GM06990 (cell line): ENCODE measurements at regions not wholly inside any gene's neighbourhood (a gene's known extent, or its start where the extent isn't known, plus 50 kb on each side); places are given as distances from the start of the nearest gene placed in this dataset.

ENCODE experiments used
- DNase-seq: peaks from one replicate; pipeline ENCODE4 v3.0.0-alpha.2; 2011; ENCODE audit not compliant: insufficient read length; ENCODE audit errors: extremely low read depth
- H3K27me3 ChIP-seq: replicated peaks from 2 replicates; pipeline ENCODE4 v1.6.0; 2011; ENCODE audit warnings: low read length; ENCODE audit not compliant: control insufficient read depth, insufficient read depth
- H3K36me3 ChIP-seq: 2 replicates; pipeline ENCODE4 v1.5.1; 2011; ENCODE audit warnings: low read length; ENCODE audit not compliant: control insufficient read depth, insufficient read depth
- H3K4me3 ChIP-seq: replicated peaks from 2 replicates; pipeline ENCODE4 v1.5.1; 2011; ENCODE audit warnings: low read depth, mild to moderate bottlenecking, control low read depth, low read length
- TF ChIP-seq, protein P1 (sequence below): IDR thresholded peaks from 2 replicates; pipeline ENCODE4 v1.5.1; 2011; ENCODE audit warnings: low read length, control low read depth, mild to moderate bottlenecking, inconsistent platforms; ENCODE audit not compliant: insufficient read depth, poor library complexity, severe bottlenecking

GRCh38 chr2:78408795-78409118, 616.7 kb upstream of the REG3G start:
- TF ChIP-seq, protein P1, sequence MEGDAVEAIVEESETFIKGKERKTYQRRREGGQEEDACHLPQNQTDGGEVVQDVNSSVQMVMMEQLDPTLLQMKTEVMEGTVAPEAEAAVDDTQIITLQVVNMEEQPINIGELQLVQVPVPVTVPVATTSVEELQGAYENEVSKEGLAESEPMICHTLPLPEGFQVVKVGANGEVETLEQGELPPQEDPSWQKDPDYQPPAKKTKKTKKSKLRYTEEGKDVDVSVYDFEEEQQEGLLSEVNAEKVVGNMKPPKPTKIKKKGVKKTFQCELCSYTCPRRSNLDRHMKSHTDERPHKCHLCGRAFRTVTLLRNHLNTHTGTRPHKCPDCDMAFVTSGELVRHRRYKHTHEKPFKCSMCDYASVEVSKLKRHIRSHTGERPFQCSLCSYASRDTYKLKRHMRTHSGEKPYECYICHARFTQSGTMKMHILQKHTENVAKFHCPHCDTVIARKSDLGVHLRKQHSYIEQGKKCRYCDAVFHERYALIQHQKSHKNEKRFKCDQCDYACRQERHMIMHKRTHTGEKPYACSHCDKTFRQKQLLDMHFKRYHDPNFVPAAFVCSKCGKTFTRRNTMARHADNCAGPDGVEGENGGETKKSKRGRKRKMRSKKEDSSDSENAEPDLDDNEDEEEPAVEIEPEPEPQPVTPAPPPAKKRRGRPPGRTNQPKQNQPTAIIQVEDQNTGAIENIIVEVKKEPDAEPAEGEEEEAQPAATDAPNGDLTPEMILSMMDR, result no peak
- Histone ChIP-seq H3K36me3 (no peaks in the 10 kb centered on the region), H3K4me3 (no peak overlapping the region), H3K27me3 (no peaks in the 10 kb centered on the region)
- no peak for DNase-seq

DNA sequence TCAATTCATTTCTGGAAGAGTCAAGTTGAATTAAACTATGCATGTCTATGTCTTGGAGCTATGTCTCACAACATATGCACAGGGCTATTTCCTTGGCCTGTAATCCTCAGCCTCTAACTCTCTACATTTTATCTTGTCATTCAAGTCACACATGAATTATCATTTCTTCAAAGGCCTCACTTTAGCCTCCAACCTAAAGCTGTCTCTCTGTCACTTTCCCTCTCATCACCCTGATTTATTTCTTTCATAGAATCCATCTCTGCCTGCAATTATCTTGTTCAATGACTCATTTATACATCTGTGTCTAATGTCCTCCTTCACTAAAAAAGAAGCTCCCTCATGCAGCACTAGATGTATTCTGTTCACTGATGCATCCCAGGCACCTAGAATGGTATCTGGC, 614.2 kb upstream of the REG3G start:
- DNase-seq, result no peak
- TF ChIP-seq, protein P1, result no peak
- H3K27me3 ChIP-seq, result no peaks in the 10 kb centered on the region
- H3K4me3 ChIP-seq, result no peak overlapping the region
- no peaks in the 10 kb centered on the region for H3K36me3 ChIP-seq

DNA sequence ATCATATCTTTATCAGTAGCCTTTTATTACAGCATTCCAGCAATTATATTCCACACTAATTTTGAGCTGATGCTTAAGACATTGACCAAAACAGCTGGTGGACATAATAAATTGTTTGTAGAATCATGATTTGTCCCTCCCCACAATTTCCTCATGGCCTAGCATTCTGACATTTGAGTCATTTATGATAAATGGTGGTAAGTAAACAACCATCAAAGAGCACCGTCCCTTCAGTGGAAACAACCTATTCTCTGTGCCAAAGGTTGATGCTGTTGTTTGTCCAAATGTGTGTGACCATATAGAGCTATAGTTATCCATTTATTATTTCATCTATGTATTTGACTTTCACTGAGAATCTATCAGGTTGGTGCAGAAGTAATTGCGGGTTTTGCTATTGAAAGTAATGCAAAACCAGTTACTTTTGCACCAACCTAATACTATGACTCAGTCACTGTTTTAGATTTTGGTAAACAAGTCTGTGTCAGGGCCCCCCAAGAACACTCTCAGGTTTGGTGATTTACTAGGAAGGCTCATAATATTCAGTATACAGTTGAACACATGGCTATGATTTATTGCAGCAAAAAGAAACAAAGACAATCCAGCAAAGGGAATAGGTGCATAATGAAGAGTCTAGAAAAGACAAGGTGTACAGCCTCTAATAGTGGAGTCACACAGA, 608.7 kb upstream of the REG3G start:
- Histone ChIP-seq H3K27me3 (no peaks in the 10 kb centered on the region), H3K4me3 (no peak overlapping the region), H3K36me3 (no peaks in the 10 kb centered on the region)
- TF ChIP-seq, protein P1, result no peak
- no peak for DNase-seq

GRCh38 chr2:78417355-78417754, 608.1 kb upstream of the REG3G start:
- H3K36me3 ChIP-seq, result no peaks in the 10 kb centered on the region
- H3K4me3 ChIP-seq, result no peak overlapping the region
- H3K27me3 ChIP-seq, result no peaks in the 10 kb centered on the region
- DNase-seq, result no peak
- TF ChIP-seq, protein P1, result no peak

GRCh38 chr2:78418021-78418420, 607.5 kb upstream of the REG3G start:
- DNase-seq, result no peak
- H3K27me3 ChIP-seq, result no peaks in the 10 kb centered on the region
- TF ChIP-seq, protein P1, result no peak
- no peaks in the 10 kb centered on the region for H3K36me3 ChIP-seq
- H3K4me3 ChIP-seq, result no peak overlapping the region

- Histone ChIP-seq H3K4me3 (no peak overlapping the region), H3K36me3 (no peaks in the 10 kb centered on the region), H3K27me3 (no peaks in the 10 kb centered on the region)
- TF ChIP-seq, protein P1, result no peak
- no peak for DNase-seq
Measured at GRCh38 chr2:78420132-78420531, 605.4 kb upstream of the REG3G start.
